ENCODE measurements at regions not wholly inside any gene's neighbourhood (a gene's known extent, or its start where the extent isn't known, plus 50 kb on each side); places are given as distances from the start of the nearest gene placed in this dataset.

DNA sequence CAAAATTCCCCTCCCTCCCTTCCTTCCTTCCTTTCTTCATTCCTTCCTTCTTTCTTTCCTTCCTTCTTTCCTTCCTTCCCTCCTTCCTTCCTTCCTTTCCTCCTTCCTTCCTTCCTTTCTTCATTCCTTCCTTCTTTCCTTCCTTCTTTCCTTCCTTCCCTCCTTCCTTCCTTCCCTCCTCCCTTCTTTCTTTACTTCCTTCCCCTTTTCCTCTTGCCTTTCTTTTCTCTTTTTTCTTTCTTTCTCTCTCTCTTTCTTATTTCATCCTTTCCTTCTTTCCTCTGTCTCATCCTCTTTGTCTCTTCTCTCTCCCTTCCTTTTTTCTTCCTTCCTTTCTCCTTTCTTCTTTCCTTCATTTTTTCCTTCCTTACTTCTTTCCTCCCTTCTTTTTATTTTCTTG is 171.9 kb upstream of the BRINP3 start:
- TF ChIP-seq EZH2 (IDR thresholded peaks at IDR 0.05) (no peak), POLR2AphosphoS5 (IDR thresholded peaks at IDR 0.05; ENCODE audit: borderline replicate concordance, low read depth, low read length) (no peak)
